Erythroblast (primary cell): ENCODE measurements at regions not wholly inside any gene's neighbourhood (a gene's known extent, or its start where the extent isn't known, plus 50 kb on each side); places are given as distances from the start of the nearest gene placed in this dataset.
"Not testable (repeated sequence)": the region's sequence is repeated elsewhere in the genome, so short reads cannot be mapped to it uniquely, and the experiment has no call there.

ENCODE experiments used
- DNase-seq, 2 experiments: peaks; one replicate each; lab custom pipeline; 2025; lab: John Stamatoyannopoulos, UW
- GATA1 ChIP-seq: IDR thresholded peaks from 2 replicates; pipeline ENCODE4 v1.6.1; 2011; ENCODE audit warnings: low read depth, mild to moderate bottlenecking, control low read depth, low read length, moderate library complexity
- POLR2A ChIP-seq: IDR thresholded peaks from 2 replicates; pipeline ENCODE4 v1.6.1; 2011; ENCODE audit warnings: mild to moderate bottlenecking, low read length

- peak in 1 of 2 experiments; percentile 2 for DNase-seq
- TF ChIP-seq POLR2A = no peak
- no peak for TF ChIP-seq GATA1
Measured at GRCh38 chr1:194658090-194658439, 1471.7 kb upstream of the B3GALT2 start.

- no peak for DNase-seq
- no peak for TF ChIP-seq GATA1
- TF ChIP-seq POLR2A = no peak
Measured at GRCh38 chr1:194654956-194655355, 1468.5 kb upstream of the B3GALT2 start.

GRCh38 chr1:194653385-194653784, 1467.0 kb upstream of the B3GALT2 start:
- no peak for TF ChIP-seq GATA1
- TF ChIP-seq POLR2A = no peak
- no peak for DNase-seq

- TF ChIP-seq POLR2A (no peak), GATA1 (no peak)
- no peak for DNase-seq
Measured at GRCh38 chr1:194647118-194647517, 1460.7 kb upstream of the B3GALT2 start.

GRCh38 chr1:194644528-194644927, 1458.1 kb upstream of the B3GALT2 start:
- DNase-seq = no peak
- TF ChIP-seq GATA1 = no peak
- TF ChIP-seq POLR2A = no peak

GRCh38 chr1:194640322-194640721, 1453.9 kb upstream of the B3GALT2 start:
- no peak for DNase-seq
- TF ChIP-seq GATA1 = no peak
- no peak for TF ChIP-seq POLR2A

- no peak for TF ChIP-seq GATA1
- no peak for TF ChIP-seq POLR2A
- no peak for DNase-seq
Measured at GRCh38 chr1:194629011-194629410, 1442.6 kb upstream of the B3GALT2 start.

- TF ChIP-seq POLR2A (no peak), GATA1 (no peak)
- no peak for DNase-seq
Measured at GRCh38 chr1:194624833-194625232, 1438.4 kb upstream of the B3GALT2 start.

GRCh38 chr1:194618101-194618500, 1431.7 kb upstream of the B3GALT2 start:
- DNase-seq = no peak
- TF ChIP-seq POLR2A = no peak
- no peak for TF ChIP-seq GATA1

GRCh38 chr1:194617272-194617671, 1430.9 kb upstream of the B3GALT2 start:
- not testable (repeated sequence) for DNase-seq

GRCh38 chr1:194616835-194617234, 1430.4 kb upstream of the B3GALT2 start:
- no peak for TF ChIP-seq POLR2A
- no peak for TF ChIP-seq GATA1
- no peak for DNase-seq

- DNase-seq = no peak
- TF ChIP-seq GATA1 (no peak), POLR2A (no peak)
Measured at GRCh38 chr1:194602184-194602583, 1415.8 kb upstream of the B3GALT2 start.

- no peak for DNase-seq
- TF ChIP-seq GATA1 = no peak
- no peak for TF ChIP-seq POLR2A
Measured at GRCh38 chr1:194600716-194601115, 1414.3 kb upstream of the B3GALT2 start.

GRCh38 chr1:194598098-194598497, 1411.7 kb upstream of the B3GALT2 start:
- no peak for TF ChIP-seq POLR2A
- TF ChIP-seq GATA1 = no peak
- DNase-seq = no peak

- TF ChIP-seq GATA1 (no peak), POLR2A (no peak)
- DNase-seq = no peak
Measured at GRCh38 chr1:194586302-194586701, 1399.9 kb upstream of the B3GALT2 start.

- TF ChIP-seq GATA1 (no peak), POLR2A (no peak)
- no peak for DNase-seq
Measured at GRCh38 chr1:194584052-194584451, 1397.6 kb upstream of the B3GALT2 start.
